K562 (cell line): ENCODE measurements at regions not wholly inside any gene's neighbourhood (a gene's known extent, or its start where the extent isn't known, plus 50 kb on each side); places are given as distances from the start of the nearest gene placed in this dataset.

Experiments used
- GATAD2B ChIP-seq: fragments of 450-650 bp; IDR thresholded peaks from 2 replicates; pipeline ENCODE4 v1.6.1; 2017; ENCODE audit warnings: mild to moderate bottlenecking, borderline replicate concordance
- TF ChIP-seq, protein P1 (sequence below): sonication (generic); formaldehyde crosslinking; IDR thresholded peaks from 2 replicates; pipeline ENCODE4 v1.8.0; 2023; ENCODE audit warnings: mild to moderate bottlenecking, missing genetic modification reagents
- TF ChIP-seq, protein P2 (sequence below): sonication (generic); IDR thresholded peaks from 2 replicates; pipeline ENCODE4 v1.6.1; 2016

DNA sequence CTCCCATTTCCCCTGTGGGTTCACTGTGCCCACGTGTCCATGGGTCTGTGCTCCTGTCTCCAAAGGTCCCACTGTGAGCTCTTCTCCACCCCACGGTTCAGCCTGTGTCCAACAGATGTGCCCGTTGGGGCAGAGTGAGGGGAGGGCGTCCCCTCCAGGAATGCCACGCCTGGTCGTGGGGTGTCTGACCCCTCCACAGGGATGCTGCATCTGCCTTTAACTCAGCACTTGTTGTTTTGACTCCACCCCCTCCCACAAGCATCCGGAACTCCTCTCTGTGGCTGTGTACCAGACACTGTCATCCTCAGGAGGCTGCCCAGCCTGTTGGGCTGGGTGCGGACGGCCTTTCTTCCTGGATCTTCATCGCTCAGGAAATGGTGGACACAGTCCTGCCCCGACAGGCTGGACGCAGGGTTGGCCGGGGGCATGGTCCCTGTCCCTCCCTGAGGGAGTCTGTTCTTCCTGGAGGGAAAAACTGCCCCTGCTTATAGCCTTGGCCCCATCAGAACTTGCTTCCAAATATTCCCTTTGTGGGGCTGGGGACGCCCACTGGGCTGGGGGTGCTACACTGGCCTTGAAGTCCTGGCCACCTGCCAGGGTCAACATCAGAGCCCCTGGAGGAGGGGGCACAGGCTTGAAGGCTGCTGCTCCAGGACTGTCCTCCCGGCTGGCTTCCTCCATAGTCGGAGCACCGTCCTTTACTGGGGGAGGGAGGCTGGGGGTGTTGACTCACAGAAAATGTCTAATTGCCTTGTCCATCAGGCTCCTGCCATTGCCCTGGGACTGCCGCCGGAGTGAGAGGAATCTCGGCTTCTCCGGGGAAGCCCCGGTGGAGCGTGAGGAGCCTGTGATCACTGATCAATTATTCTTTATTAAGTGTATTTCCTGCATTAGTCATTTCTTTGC lies 182.0 kb upstream of the C1orf174 start (continued):
- TF ChIP-seq, protein P1, sequence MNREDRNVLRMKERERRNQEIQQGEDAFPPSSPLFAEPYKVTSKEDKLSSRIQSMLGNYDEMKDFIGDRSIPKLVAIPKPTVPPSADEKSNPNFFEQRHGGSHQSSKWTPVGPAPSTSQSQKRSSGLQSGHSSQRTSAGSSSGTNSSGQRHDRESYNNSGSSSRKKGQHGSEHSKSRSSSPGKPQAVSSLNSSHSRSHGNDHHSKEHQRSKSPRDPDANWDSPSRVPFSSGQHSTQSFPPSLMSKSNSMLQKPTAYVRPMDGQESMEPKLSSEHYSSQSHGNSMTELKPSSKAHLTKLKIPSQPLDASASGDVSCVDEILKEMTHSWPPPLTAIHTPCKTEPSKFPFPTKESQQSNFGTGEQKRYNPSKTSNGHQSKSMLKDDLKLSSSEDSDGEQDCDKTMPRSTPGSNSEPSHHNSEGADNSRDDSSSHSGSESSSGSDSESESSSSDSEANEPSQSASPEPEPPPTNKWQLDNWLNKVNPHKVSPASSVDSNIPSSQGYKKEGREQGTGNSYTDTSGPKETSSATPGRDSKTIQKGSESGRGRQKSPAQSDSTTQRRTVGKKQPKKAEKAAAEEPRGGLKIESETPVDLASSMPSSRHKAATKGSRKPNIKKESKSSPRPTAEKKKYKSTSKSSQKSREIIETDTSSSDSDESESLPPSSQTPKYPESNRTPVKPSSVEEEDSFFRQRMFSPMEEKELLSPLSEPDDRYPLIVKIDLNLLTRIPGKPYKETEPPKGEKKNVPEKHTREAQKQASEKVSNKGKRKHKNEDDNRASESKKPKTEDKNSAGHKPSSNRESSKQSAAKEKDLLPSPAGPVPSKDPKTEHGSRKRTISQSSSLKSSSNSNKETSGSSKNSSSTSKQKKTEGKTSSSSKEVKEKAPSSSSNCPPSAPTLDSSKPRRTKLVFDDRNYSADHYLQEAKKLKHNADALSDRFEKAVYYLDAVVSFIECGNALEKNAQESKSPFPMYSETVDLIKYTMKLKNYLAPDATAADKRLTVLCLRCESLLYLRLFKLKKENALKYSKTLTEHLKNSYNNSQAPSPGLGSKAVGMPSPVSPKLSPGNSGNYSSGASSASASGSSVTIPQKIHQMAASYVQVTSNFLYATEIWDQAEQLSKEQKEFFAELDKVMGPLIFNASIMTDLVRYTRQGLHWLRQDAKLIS (CRISPR knock-in tag): no peak
- no peak for TF ChIP-seq GATAD2B
- TF ChIP-seq, protein P2, sequence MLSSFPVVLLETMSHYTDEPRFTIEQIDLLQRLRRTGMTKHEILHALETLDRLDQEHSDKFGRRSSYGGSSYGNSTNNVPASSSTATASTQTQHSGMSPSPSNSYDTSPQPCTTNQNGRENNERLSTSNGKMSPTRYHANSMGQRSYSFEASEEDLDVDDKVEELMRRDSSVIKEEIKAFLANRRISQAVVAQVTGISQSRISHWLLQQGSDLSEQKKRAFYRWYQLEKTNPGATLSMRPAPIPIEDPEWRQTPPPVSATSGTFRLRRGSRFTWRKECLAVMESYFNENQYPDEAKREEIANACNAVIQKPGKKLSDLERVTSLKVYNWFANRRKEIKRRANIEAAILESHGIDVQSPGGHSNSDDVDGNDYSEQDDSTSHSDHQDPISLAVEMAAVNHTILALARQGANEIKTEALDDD: no peak
- TF ChIP-seq, all 486 proteins: peak for 0
